A204.1 (cell line): ENCODE measurements at regions not wholly inside any gene's neighbourhood (a gene's known extent, or its start where the extent isn't known, plus 50 kb on each side); places are given as distances from the start of the nearest gene placed in this dataset.
"Not testable (repeated sequence)": the region's sequence is repeated elsewhere in the genome, so short reads cannot be mapped to it uniquely, and the experiment has no call there.

Experiments
- FAIRE-seq: peaks from 2 replicates; lab custom pipeline; 2012; peaks lifted over from hg19 to GRCh38; lab: Jason Lieb, UNC

DNA sequence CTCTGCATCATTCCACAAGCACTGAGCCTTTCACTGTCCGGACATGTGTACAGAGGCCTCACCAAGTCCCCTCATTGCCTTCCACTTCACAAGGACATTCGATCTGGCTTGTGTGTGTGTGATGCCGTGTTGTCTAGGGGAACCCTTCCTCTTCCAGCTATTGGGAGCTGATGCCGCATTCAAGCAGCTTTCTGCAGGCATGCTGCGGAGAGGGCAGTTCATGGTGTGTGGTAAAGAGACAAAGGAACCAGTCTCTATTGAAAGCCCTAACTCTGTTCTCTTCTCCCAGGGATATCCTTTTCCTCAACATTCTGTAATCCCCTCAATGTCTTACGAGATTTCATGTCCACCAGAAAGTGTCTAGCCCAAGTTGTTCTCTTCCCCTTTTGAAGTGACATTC, 141.6 kb downstream of the ALOX5 start:
- FAIRE-seq: no peak

DNA sequence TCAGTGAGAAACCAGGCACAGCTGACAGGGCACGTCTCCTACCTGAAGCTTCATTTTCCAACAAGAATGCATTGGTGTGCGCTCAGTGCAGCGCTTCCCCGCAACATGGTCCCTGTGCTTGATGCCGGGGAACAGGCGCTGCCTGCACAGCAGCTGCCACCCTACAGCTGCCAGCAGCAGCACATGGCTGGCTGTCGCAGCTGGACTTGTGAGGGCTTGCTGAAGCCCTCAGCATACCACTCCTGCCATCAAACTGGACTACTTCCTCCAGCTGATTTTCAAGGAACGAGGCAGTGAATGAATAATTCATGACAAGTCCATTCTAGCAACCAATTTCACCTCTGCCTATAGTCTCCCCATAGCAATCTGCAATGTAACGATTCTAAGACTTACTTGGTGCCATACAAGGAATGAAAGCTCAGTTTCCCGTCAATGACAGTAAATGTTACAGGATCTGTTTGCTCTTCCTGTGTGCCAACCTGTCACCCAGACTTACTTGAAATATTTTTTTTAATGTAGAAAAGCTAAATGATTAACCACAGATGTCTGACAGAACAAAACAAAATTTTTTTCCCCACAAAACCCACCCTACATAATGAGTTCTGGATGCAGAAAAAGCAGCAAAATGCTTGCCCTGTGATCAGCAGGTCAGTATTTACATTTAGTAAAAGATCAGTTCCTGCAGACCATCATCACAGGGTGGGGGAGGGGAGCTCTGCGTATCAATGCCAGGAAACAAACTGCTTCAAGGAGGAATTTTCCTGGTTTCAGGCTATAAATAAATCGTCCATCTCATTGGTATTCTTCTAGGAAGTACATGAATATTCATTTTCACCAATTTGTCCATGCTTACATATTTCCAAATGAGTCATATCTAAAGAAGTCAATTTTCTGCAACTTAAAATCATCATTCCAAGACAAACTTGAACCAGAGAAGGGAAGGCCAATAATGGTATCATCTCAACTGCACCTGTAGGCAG, 140.6 kb downstream of the ALOX5 start:
- FAIRE-seq: no peak

DNA sequence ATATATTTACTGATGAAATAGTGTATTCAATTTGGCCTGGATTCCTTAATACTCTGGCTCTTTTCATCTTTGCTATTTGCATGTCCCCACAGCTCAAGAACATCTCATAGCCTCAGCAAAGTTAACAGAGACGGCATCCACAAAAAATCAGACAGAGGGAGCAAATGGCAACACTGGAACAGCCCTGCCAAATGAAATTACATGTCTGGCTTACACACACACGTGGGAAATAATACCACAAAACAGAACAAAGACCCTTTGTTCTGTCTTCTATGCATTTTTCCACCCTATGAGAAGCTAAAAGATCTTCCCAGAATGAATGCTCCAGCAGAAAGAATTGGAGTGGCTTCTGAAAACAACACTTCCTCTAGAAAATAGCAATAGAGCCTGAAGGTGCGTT, 139.5 kb downstream of the ALOX5 start:
- no peak for FAIRE-seq

DNA sequence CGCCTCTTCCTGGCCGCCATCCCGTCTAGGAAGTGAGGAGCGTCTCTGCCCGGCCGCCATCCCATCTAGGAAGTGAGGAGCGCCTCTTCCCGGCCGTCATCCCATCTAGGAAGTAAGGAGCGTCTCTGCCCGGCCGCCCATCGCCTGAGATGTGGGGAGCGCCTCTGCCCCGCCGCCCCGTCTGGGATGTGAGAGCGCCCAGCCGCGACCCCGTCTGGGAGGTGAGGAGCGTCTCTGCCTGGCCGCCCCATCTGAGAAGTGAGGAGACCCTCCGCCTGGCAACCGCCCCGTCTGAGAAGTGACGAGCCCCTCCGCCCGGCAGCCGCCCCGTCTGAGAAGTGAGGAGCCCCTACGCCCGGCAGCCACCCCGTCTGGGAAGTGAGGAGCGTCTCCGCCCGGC, 137.9 kb downstream of the ALOX5 start:
- not testable (repeated sequence) for FAIRE-seq

DNA sequence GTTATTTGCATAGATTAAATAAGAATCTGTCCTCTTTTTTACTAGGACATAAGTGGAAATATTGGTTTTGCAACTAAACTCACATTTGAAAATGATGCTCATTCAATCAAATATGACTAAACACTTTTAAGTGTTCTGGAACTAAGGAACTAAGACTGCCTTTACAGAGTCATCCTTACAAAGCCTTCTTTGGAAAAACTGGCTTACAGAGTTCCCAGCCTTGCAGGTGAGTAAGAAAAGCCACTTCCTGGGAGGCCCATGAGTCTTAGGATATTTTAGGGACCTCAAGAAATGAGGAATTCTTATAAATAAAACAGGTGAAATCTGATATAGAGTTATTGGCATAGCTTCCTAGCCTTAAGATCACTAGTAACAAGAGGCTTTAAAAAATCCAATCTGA, 135.5 kb downstream of the ALOX5 start:
- FAIRE-seq: no peak

DNA sequence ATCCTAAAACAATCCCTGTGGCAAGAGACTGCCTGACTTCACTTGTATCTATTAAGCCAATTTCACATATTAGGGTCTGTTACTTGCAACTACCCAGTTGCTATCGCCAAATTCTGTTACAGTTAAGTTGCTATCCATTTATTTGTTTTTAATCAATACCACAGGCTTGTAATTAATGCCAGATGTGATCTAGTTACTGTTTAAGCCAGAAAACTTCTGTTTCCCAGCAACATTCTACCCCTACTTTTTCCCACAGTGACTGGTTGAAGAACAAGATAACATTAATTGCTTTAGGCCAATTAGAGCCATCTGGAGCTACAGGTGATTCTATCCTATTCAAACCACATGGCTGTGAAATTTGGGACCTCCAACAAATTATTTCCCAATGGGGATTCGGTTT, 131.3 kb downstream of the ALOX5 start:
- no peak for FAIRE-seq

DNA sequence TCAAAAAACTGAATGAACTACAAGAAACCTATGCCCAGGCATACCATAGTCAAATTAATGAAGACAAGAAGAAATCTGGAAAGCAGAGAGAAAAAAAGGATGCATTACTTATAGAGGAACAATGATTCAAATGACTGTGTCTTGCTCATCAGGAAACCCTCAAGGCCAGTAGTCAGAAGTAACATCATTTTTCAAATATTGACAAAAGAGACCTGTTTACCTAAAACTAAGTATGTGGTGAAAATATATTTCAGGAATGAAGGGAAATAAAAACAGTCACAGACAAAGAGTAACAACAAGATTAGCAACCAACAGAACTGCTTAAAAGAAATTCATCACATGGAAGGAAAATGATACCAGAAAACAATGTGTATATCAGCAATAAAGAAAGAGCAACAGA, 128.4 kb downstream of the ALOX5 start:
- FAIRE-seq: no peak

DNA sequence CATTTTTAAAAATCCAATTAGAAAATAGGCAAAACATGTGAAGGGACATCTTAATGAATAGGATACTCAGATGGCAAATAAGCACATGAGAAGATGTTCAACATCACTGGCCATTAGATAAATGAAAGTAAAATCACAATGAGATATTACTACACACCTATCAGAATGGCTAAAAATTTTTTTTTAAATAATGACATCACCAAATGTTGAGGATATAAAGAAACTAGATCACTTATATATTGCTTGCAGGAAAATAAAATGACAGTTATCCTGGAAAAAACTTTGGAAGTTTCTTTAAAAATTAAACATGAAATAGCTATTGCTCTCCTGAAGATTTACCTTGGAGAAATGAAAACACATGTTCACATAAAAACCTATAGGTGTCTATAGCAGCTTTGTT, 127.8 kb downstream of the ALOX5 start:
- FAIRE-seq: no peak

DNA sequence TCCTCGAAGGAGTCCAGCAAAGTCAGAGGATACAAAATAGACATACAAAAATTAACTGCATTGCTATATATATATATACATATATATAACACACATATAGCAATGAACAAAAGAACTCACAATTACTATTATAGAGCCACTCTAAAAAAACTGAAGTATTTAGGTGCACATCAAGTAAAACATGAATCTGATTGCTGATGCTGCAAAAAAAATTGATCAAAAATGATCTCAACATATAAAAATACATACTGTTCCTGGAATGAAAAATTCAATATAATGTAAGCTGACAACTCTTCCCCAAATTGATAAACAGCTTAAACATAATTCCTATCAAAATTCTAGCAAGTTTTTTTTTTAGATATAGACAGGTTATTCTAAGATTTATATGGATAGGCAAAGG, 126.8 kb downstream of the ALOX5 start:
- FAIRE-seq: no peak

DNA sequence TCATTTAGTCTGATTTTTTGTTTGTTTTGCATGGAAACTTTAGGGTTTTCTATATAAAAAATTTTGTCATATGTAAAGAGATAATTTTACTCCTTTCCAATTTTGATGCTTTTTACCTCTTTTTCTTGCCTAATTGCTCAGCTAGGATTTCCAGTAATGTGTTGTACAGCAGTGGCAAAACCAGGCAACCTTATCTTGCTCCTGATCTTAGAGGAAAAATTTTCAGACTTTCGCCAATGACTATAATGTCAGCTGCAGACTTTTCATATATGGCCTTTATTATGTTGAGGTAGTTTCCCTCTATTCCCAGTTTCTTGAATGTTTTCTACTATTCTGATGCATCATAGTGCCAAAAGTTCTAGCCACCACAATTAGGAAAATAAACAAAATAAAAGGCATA, 126.3 kb downstream of the ALOX5 start:
- no peak for FAIRE-seq

DNA sequence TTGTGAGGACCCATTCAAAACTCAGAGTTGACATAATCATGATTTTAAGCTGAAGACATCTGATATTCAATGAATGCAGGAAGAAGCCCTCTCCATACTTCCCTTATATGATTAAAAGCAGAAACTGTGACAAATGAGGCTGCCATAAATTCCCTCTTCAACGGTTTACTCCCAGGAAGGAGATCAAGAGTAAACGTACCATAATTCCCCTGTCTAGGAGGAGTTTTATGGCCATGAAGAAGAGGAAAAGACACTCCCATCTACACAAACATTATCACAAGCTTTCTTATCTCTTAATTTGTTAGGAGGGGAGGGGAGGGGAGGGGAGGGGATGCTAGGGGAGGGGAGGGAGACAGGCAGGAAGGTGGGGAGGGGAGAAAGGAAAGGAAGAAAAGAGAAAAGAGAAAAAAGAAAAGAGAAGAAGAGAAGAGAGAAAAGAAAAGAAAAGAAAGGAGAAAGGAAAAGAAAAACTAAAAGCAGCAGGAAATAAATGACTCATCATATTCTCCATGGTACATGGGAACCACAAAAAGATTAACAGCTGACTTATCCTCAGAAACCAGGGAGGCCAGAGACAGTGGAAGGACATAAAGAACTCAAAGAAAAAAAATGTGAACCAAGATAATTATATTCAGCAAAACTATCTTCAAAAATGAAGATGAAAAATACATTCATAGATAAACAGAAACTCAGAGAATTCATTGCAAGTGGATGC, 121.6 kb downstream of the ALOX5 start:
- no peak for FAIRE-seq
